Natural killer cell (primary cell): ENCODE measurements at regions not wholly inside any gene's neighbourhood (a gene's known extent, or its start where the extent isn't known, plus 50 kb on each side); places are given as distances from the start of the nearest gene placed in this dataset.
"Not testable (repeated sequence)": the region's sequence is repeated elsewhere in the genome, so short reads cannot be mapped to it uniquely, and the experiment has no call there.

Experiments used
- ATAC-seq, 3 donors: fragments of 150-1000 bp in 2 of 3; fragments of 200-7000 bp in 1 of 3; cut with Tn5 transposase; 1 replicate in 1 of 3; 2 replicates in 2 of 3; pipeline ENCODE4 v1.10.0; 2021; ENCODE audit warnings: mild to moderate bottlenecking in 2 of 3, moderate library complexity in 2 of 3
- DNase-seq, 2 donors: peaks; one replicate each; pipeline versions ENCODE4 v3.0.0 to v3.0.0-alpha.2; 2013 to 2021; ENCODE audit warnings: mixed read lengths in 1 of 2
- H3K27ac ChIP-seq: one replicate; pipeline ENCODE4 v1.5.1; 2013; ENCODE audit warnings: mild to moderate bottlenecking, low read length
- H3K27me3 ChIP-seq: one replicate; pipeline ENCODE4 v1.6.1; 2013; ENCODE audit warnings: low read length; ENCODE audit not compliant: control insufficient read depth, insufficient read depth
- H3K36me3 ChIP-seq: one replicate; pipeline ENCODE4 v1.6.1; 2013; ENCODE audit warnings: low read length; ENCODE audit not compliant: control insufficient read depth, insufficient read depth
- H3K4me1 ChIP-seq: one replicate; pipeline ENCODE4 v1.6.1; 2013; ENCODE audit warnings: low read length; ENCODE audit not compliant: control insufficient read depth, insufficient read depth
- H3K4me3 ChIP-seq: one replicate; pipeline ENCODE4 v1.5.1; 2013; ENCODE audit warnings: low read length
- H3K9me3 ChIP-seq: one replicate; pipeline ENCODE4 v1.6.1; 2013; ENCODE audit warnings: low read length; ENCODE audit not compliant: control insufficient read depth, insufficient read depth
- H3K27ac Mint-ChIP-seq, 2 donors: one replicate each; pipeline ENCODE4 v1.8.0; 2022; ENCODE audit warnings: mild to moderate bottlenecking in 2 of 2, mixed read lengths in 2 of 2, moderate library complexity in 1 of 2
- H3K27me3 Mint-ChIP-seq, 2 donors: one replicate each; pipeline ENCODE4 v1.8.0; 2022; ENCODE audit warnings: low read depth in 2 of 2, mixed read lengths in 2 of 2
- H3K36me3 Mint-ChIP-seq: one replicate; pipeline ENCODE4 v1.8.0; 2022; ENCODE audit warnings: mixed read lengths
- H3K4me1 Mint-ChIP-seq, 2 donors: one replicate each; pipeline ENCODE4 v1.8.0; 2022; ENCODE audit warnings: mixed read lengths in 2 of 2
- H3K4me3 Mint-ChIP-seq: one replicate; pipeline ENCODE4 v1.8.0; 2022; ENCODE audit warnings: mild to moderate bottlenecking, moderate library complexity, mixed read lengths
- H3K9me3 Mint-ChIP-seq, 2 donors: one replicate each; pipeline ENCODE4 v1.8.0; 2022; ENCODE audit warnings: mixed read lengths in 2 of 2
- WGBS: methylation state at CpG from one replicate; pipeline ENCODE4 v1.1.7; 2013; ENCODE audit warnings: missing lambda C conversion rate; ENCODE audit not compliant: insufficient coverage; 5-methylcytosine and 5-hydroxymethylcytosine counted together
- intact Hi-C: fragments of 100-400 bp; cut with micrococcal nuclease; formaldehyde crosslinking; loops from one replicate; pipeline ENCODE4 v1.14.2; 2022
- TF ChIP-seq, protein P1 (sequence below): fragments of 200-600 bp; IDR thresholded peaks from one replicate; pipeline ENCODE4 v1.8.0; 2022; ENCODE audit warnings: antibody characterized with exemption

DNA sequence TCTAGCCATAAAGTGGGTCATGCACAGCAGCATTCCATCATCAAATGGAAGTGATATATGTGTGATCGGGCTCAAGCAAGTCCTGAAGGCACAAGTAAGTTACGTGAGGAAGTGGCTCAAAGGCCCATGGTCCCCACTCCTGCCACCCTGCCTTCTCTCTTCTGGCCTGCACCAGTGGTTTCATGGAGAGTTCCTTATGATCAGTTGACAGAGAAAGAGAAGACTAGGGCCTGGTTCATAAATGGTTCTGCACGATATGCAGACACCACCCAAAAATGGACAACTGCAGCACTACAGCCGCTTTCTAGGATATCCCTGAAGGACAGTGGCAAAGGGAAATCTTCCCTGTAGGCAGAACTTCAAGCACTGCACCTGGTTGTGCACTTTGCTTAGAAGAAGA is 412.6 kb upstream of the SMIM21 start:
- Histone ChIP-seq H3K36me3 (no peaks in the 10 kb centered on the region), H3K4me3 (no peak overlapping the region), H3K27ac (no peak overlapping the region), H3K27me3 (no peaks in the 10 kb centered on the region), H3K9me3 (no peaks in the 10 kb centered on the region), H3K4me1 (no peaks in the 10 kb centered on the region)
- H3K27me3 Mint-ChIP-seq: peaks cover 0 to 3% of the 10 kb centered on the region in 2 donors
- no peaks in the 10 kb centered on the region for H3K9me3 Mint-ChIP-seq
- TF ChIP-seq, protein P1, sequence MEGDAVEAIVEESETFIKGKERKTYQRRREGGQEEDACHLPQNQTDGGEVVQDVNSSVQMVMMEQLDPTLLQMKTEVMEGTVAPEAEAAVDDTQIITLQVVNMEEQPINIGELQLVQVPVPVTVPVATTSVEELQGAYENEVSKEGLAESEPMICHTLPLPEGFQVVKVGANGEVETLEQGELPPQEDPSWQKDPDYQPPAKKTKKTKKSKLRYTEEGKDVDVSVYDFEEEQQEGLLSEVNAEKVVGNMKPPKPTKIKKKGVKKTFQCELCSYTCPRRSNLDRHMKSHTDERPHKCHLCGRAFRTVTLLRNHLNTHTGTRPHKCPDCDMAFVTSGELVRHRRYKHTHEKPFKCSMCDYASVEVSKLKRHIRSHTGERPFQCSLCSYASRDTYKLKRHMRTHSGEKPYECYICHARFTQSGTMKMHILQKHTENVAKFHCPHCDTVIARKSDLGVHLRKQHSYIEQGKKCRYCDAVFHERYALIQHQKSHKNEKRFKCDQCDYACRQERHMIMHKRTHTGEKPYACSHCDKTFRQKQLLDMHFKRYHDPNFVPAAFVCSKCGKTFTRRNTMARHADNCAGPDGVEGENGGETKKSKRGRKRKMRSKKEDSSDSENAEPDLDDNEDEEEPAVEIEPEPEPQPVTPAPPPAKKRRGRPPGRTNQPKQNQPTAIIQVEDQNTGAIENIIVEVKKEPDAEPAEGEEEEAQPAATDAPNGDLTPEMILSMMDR: no peak
- 91% methylated on average over 4 of the region's 4 CpGs for WGBS
- H3K27ac Mint-ChIP-seq: no peak overlapping the region
- no peak for ATAC-seq
- DNase-seq: no peak
- no peaks in the 10 kb centered on the region for H3K36me3 Mint-ChIP-seq
- H3K4me3 Mint-ChIP-seq: no peak overlapping the region
- no peaks in the 10 kb centered on the region for H3K4me1 Mint-ChIP-seq
- intact Hi-C loops: no loop called here

- H3K27me3 Mint-ChIP-seq, intact Hi-C loops, H3K4me1 Mint-ChIP-seq, H3K9me3 ChIP-seq, ATAC-seq, H3K27me3 ChIP-seq, H3K4me3 Mint-ChIP-seq, H3K4me1 ChIP-seq, H3K27ac Mint-ChIP-seq, DNase-seq, H3K36me3 ChIP-seq, H3K9me3 Mint-ChIP-seq, H3K27ac ChIP-seq, H3K4me3 ChIP-seq, H3K36me3 Mint-ChIP-seq: not testable (repeated sequence)
- 50% methylated on average over 2 of the region's 2 CpGs for WGBS
Measured at GRCh38 chr18:75839686-75840085, 412.2 kb upstream of the SMIM21 start.

GRCh38 chr18:75839041-75839440 is 411.5 kb upstream of the SMIM21 start:
- Histone ChIP-seq H3K27ac (no peak overlapping the region), H3K4me1 (no peaks in the 10 kb centered on the region), H3K27me3 (no peaks in the 10 kb centered on the region), H3K9me3 (no peaks in the 10 kb centered on the region), H3K4me3 (no peak overlapping the region), H3K36me3 (no peaks in the 10 kb centered on the region)
- no peaks in the 10 kb centered on the region for H3K4me1 Mint-ChIP-seq
- no peaks in the 10 kb centered on the region for H3K9me3 Mint-ChIP-seq
- no peaks in the 10 kb centered on the region for H3K36me3 Mint-ChIP-seq
- ATAC-seq (no peak), DNase-seq (no peak)
- H3K4me3 Mint-ChIP-seq: no peak overlapping the region
- peaks cover 0 to 3% of the 10 kb centered on the region in 2 donors for H3K27me3 Mint-ChIP-seq
- TF ChIP-seq, protein P1: no peak
- WGBS: 86% methylated on average over 6 of the region's 6 CpGs
- intact Hi-C loops: no loop called here
- H3K27ac Mint-ChIP-seq: no peak overlapping the region

DNA sequence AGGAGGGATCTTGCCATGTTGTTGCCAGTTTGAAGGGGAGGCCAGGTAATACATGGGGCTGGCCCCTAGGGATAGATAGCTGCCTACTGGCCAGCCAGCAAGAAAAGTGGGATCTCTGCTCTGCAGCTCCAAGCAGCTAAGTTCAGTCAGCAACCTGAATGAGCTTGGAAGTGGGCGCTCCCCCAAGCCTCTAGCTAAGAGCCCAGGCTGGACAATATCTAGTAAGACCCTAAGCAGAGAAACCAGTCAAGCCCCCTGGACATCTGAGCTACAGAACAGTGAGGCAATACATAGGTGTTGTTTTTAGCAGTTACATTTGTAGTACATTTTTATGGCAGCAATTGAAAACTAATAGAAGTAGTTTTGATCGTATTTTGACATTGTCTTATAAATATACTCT is 409.8 kb upstream of the SMIM21 start:
- no peak overlapping the region for H3K27ac Mint-ChIP-seq
- no peak for DNase-seq
- TF ChIP-seq, protein P1: no peak
- Histone ChIP-seq H3K27me3 (no peaks in the 10 kb centered on the region), H3K27ac (no peak overlapping the region), H3K4me1 (no peaks in the 10 kb centered on the region), H3K36me3 (no peaks in the 10 kb centered on the region), H3K4me3 (no peak overlapping the region), H3K9me3 (no peaks in the 10 kb centered on the region)
- H3K9me3 Mint-ChIP-seq: no peaks in the 10 kb centered on the region
- no peak for ATAC-seq
- H3K4me3 Mint-ChIP-seq: no peak overlapping the region
- no peaks in the 10 kb centered on the region for H3K4me1 Mint-ChIP-seq
- intact Hi-C loops: no loop called here
- 83% methylated on average over 1 of the region's 2 CpGs for WGBS
- no peaks in the 10 kb centered on the region for H3K36me3 Mint-ChIP-seq
- H3K27me3 Mint-ChIP-seq: peaks cover 0 to 3% of the 10 kb centered on the region in 2 donors
